HFF-Myc (cell line): ENCODE measurements at regions not wholly inside any gene's neighbourhood (a gene's known extent, or its start where the extent isn't known, plus 50 kb on each side); places are given as distances from the start of the nearest gene placed in this dataset.

Experiments
- DNase-seq: peaks from one replicate; pipeline ENCODE4 v3.0.0-alpha.2; 2011; ENCODE audit warnings: low read depth; ENCODE audit errors: extremely low read depth
- H3K4me3 ChIP-seq: replicated peaks from 2 replicates; pipeline ENCODE4 v1.5.1; 2011; ENCODE audit warnings: low read depth, mild to moderate bottlenecking, control low read depth, low read length
- TF ChIP-seq, protein P1 (sequence below): IDR thresholded peaks from 2 replicates; pipeline ENCODE4 v1.5.1; 2012; ENCODE audit warnings: mild to moderate bottlenecking, low read depth, low read length, control low read depth; ENCODE audit errors: missing control alignments

- TF ChIP-seq, protein P1, sequence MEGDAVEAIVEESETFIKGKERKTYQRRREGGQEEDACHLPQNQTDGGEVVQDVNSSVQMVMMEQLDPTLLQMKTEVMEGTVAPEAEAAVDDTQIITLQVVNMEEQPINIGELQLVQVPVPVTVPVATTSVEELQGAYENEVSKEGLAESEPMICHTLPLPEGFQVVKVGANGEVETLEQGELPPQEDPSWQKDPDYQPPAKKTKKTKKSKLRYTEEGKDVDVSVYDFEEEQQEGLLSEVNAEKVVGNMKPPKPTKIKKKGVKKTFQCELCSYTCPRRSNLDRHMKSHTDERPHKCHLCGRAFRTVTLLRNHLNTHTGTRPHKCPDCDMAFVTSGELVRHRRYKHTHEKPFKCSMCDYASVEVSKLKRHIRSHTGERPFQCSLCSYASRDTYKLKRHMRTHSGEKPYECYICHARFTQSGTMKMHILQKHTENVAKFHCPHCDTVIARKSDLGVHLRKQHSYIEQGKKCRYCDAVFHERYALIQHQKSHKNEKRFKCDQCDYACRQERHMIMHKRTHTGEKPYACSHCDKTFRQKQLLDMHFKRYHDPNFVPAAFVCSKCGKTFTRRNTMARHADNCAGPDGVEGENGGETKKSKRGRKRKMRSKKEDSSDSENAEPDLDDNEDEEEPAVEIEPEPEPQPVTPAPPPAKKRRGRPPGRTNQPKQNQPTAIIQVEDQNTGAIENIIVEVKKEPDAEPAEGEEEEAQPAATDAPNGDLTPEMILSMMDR, result no peak
- H3K4me3 ChIP-seq, result no peak overlapping the region
- DNase-seq, result no peak
Measured at GRCh38 chrX:131938749-131939148, 84.4 kb upstream of the STK26 start.

GRCh38 chrX:131942034-131942433, 81.1 kb upstream of the STK26 start:
- no peak for DNase-seq
- H3K4me3 ChIP-seq, result no peak overlapping the region
- TF ChIP-seq, protein P1, result no peak

GRCh38 chrX:131944936-131945902, 77.9 kb upstream of the STK26 start:
- no peak for DNase-seq
- TF ChIP-seq, protein P1, result no peak
- no peak overlapping the region for H3K4me3 ChIP-seq

GRCh38 chrX:131951166-131951565, 71.9 kb upstream of the STK26 start:
- no peak for DNase-seq
- TF ChIP-seq, protein P1, result no peak
- H3K4me3 ChIP-seq, result no peak overlapping the region

GRCh38 chrX:131955099-131955777, 67.9 kb upstream of the STK26 start:
- DNase-seq, result no peak
- H3K4me3 ChIP-seq, result no peak overlapping the region
- TF ChIP-seq, protein P1, result no peak

GRCh38 chrX:131958724-131959123, 64.4 kb upstream of the STK26 start:
- DNase-seq, result no peak
- no peak overlapping the region for H3K4me3 ChIP-seq
- TF ChIP-seq, protein P1, result no peak
